Urinary bladder (tissue), 3 donors: ENCODE measurements at regions not wholly inside any gene's neighbourhood (a gene's known extent, or its start where the extent isn't known, plus 50 kb on each side); places are given as distances from the start of the nearest gene placed in this dataset.

Experiments used
- DNase-seq: peaks from one replicate; pipeline ENCODE4 v3.0.0-alpha.2; 2015; ENCODE audit errors: extremely low spot score
- H3K27ac ChIP-seq: one replicate; pipeline ENCODE4 v1.5.1; 2013; ENCODE audit warnings: low read depth, mild to moderate bottlenecking, moderate library complexity
- H3K36me3 ChIP-seq: one replicate; pipeline ENCODE4 v1.6.1; 2013; ENCODE audit warnings: mild to moderate bottlenecking, moderate library complexity; ENCODE audit not compliant: insufficient read depth
- H3K4me1 ChIP-seq: one replicate; pipeline ENCODE4 v1.6.1; 2013; ENCODE audit warnings: mild to moderate bottlenecking, moderate library complexity; ENCODE audit not compliant: insufficient read depth
- H3K4me3 ChIP-seq: one replicate; pipeline ENCODE4 v1.5.1; 2013; ENCODE audit warnings: low read depth, low read length
- WGBS: extraction: QIAGEN DNeasy Blood & Tissue Kit; methylation state at CpG from one replicate; pipeline ENCODE4 v1.1.7; 2013; 5-methylcytosine and 5-hydroxymethylcytosine counted together
- donor health status: healthy with polysubstance abuse.
- donor health status: healthy.

DNA sequence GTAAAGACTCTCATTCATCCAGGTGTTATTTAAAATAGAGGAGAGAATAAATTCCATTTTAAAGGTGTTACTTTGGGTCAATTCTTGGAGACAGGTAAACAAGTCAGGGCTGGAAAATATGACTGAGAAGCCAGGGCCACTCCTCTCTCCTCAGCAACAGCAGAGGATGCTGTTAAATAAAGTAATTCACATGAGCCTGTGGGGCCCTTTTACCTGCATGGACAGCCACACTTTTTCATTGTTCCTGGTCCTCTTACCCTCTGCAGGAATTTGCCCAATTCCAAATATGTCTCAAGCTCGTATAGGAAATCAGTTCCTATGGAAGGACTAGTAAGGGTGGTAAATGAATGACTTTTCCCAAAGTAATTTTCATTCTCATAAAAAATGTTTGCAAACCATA lies 420.1 kb upstream of the KLF6 start:
- H3K27ac ChIP-seq = no peak overlapping the region
- no peaks in the 10 kb centered on the region for H3K4me1 ChIP-seq
- WGBS = 92% methylated on average over 1 of the region's 1 CpG
- no peaks in the 10 kb centered on the region for H3K36me3 ChIP-seq
- no peak for DNase-seq
- no peak overlapping the region for H3K4me3 ChIP-seq

DNA sequence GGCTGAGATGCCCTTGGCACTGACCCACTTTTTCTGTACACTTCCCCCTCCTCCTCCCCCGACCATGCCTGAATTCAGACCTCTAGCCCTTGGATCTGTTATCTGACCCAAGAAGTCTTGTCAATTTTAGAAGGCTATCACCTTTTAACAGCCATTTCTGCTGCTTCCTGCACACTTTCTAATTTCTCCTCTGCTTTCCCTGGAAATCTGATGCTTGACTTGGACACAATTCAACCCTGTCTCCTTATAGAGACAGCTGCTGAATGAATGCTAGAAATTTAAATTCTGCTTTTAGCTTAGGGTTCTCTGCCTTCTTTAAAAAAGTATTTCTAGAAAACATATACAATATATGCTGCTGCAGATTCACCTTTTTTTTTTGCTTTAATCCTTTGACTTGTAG lies 417.9 kb upstream of the KLF6 start:
- H3K27ac ChIP-seq = no peak overlapping the region
- 79% methylated on average over 1 of the region's 1 CpG for WGBS
- H3K4me1 ChIP-seq = no peaks in the 10 kb centered on the region
- no peak for DNase-seq
- no peak overlapping the region for H3K4me3 ChIP-seq
- no peaks in the 10 kb centered on the region for H3K36me3 ChIP-seq

DNA sequence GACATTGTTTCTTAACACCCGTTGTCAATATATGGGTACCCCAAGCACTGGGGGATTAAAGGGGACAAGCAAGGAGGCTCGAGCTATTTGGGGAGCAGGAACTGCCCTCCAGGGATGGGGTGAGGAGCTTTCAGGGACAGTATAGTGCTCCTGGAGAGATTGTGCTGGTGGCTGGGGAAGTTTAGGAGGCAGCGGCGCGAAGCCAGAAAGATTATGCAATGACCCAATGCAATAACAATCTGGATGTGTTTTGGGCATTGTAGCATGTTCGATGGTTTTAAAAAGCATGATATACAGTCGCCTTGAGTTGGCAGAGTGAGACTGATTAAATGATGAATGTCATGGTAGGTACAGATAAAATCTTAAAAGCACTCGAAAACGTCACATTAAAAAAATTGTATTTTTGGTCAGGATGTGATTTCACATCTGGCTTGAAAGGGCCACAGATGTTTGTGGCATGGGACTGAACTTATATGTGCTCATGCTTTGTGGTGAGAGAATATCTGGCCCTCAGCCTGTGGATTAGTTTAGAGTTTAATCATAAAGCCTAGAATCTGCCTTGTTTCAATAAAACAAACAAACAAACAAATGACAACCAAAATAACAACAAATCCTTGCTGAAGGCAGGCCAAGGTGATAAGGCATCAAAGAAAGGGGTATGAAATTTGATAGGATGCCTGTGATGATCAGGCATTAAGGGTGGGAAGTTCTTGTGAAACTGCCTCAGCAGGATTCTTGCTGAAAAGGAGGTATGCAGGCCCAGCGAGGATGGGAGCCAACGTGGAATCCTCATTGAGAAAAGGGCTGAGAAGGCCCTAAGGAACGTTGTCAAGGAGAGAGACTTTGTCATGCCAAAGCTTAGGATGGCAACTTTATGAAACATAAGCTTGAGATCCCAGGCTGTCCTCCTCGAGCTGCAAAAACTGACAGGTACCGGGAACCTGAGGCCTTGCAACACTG lies 417.1 kb upstream of the KLF6 start:
- DNase-seq = no peak
- no peaks in the 10 kb centered on the region for H3K36me3 ChIP-seq
- H3K4me3 ChIP-seq = no peak overlapping the region

DNA sequence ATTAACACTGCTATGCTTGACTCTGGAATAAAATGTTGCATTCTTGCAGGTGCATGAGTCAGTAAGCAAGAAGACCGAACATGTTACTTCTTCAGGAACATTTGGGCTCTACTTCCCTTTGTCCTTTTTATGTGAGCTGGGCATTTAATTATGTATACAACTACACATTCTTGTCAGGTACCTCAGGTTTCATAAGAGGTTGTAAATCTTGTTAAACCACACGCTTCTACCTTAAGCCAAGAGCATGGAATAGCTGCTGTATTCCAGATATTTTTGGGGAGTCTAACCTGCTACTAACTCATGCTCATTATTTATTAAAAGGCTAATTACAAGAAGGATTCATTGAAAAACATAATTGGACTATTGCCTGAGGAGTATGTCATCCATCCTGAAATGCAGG lies 414.2 kb upstream of the KLF6 start:
- Histone ChIP-seq H3K4me1 (no peaks in the 10 kb centered on the region), H3K36me3 (no peaks in the 10 kb centered on the region), H3K27ac (no peak overlapping the region), H3K4me3 (no peak overlapping the region)
- no peak for DNase-seq
- 72% methylated on average over 2 of the region's 2 CpGs for WGBS

More for the DNA sequence above, 417.1 kb upstream of the KLF6 start:
- 71% methylated on average over 14 of the region's 14 CpGs for whole genome bisulfite sequencing
- no peaks in the 10 kb centered on the region for H3K4me1 ChIP-seq
- no peak overlapping the region for H3K27ac ChIP-seq

DNA sequence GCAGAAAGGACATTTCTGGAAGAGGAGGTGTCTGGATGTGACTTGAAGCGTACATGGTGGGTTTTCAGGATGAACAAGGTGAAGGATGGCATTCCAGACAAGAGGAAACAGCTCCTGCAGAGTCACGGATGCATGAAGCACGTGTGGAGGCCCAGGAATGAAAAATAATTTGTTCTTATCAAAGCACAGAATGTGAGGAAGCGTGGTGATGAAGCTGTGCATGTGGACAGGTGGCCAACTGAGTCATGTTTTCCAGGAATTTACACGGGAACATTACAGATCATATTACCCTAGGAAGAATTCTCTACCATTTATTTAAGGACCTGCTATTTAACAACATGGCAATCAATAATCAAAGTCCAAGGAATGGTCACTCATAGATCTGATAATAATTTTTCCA lies 413.2 kb upstream of the KLF6 start:
- Histone ChIP-seq H3K27ac (no peak overlapping the region), H3K4me1 (no peaks in the 10 kb centered on the region), H3K36me3 (no peaks in the 10 kb centered on the region), H3K4me3 (no peak overlapping the region)
- WGBS = 84% methylated on average over 5 of the region's 5 CpGs
- no peak for DNase-seq

DNA sequence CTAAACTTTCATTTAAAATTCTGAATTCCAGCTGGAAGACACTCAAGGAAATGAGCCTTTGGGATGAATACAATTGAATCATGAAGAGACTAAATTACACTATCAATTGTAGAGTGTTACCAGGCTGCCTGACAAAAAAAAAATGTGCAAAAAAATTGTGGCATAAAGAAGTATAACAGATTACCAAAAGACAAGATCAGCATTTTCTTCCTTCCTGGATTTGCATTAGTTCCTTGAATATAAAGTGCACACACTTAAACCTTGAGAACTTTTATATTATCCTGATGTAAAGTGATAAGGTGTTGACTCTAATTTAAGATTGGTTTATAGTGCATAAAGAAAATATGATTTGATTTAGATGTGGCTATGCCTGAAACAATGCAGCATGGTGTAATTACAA lies 412.7 kb upstream of the KLF6 start:
- H3K36me3 ChIP-seq = no peaks in the 10 kb centered on the region
- no peak for DNase-seq
- no peaks in the 10 kb centered on the region for H3K4me1 ChIP-seq
- H3K27ac ChIP-seq = no peak overlapping the region
- H3K4me3 ChIP-seq = no peak overlapping the region

DNA sequence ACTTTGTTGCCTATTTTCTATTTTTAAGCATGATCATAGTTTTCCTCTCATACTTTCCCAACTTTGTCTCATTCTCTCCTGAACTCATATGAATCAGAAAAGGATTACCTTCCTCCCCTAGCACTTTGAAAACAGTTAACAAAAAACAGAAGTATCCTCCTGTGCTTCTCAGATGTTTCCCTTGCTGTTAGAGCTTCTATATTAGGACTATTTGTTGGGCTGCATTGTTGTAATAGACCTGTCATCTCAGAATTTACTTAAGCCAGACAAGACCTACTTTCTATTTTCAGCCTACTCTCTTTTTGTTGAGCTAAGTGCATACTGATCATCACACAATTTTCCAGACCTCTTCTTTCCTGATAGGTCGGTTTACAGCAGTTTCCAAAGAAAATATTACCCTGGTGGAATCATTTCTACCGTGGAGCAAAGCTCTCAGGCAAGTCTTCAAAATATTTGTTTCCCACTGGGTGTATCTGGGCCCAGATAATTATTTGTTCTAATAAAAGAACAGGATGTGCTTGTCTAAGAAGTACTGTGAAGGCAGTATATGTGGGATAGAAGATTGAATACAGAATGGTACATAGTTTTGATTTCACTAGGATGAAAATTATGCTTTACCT lies 411.9 kb upstream of the KLF6 start:
- 16% methylated on average over 2 of the region's 2 CpGs for WGBS

DNA sequence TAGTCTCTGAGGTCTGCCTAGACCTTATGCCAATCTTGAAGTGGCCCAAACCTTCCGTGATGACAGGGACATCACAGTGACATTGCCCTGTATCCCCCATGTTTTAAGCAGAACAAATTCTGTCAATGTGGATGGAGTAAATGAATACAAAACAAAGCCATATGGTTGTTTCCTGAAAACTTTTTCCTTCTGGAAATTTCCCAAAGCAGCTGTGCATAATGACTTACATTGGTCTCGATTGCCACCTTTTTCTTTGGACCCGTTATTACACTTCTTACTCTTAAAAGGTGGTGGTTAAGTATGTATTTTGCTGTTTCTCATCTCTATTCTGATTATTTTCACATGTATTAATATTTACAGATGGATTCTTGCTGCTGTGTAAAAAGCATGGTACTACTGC lies 411.2 kb upstream of the KLF6 start:
- Histone ChIP-seq H3K27ac (no peak overlapping the region), H3K4me3 (no peak overlapping the region), H3K4me1 (no peaks in the 10 kb centered on the region), H3K36me3 (no peaks in the 10 kb centered on the region)
- WGBS = 87% methylated on average over 3 of the region's 3 CpGs
- DNase-seq = no peak

More for the DNA sequence above, 411.9 kb upstream of the KLF6 start:
- no peaks in the 10 kb centered on the region for H3K4me1 ChIP-seq
- no peak for DNase-seq
- H3K27ac ChIP-seq = no peak overlapping the region
- H3K36me3 ChIP-seq = no peaks in the 10 kb centered on the region
- H3K4me3 ChIP-seq = no peak overlapping the region

DNA sequence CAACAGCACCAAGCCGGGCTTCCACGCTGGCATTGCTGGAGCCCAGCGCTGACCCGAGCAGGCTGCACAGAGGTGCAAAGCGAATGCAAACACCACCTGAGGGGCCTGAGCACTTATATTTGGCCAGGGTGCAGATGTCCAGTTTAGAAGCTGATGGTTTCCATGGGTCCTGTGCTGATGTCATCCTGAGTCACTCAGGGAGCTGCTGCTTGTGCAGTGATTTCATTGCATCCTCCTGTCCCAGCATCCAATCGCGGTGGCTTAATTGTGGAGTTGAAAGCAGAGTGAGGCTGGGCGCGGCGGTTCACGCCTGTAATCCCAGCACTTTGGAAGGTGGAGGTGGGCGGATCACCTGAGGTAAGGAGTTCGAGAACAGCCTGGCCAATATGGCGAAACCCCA lies 410.2 kb upstream of the KLF6 start:
- Histone ChIP-seq H3K4me3 (no peak overlapping the region), H3K27ac (no peak overlapping the region)
- 98% methylated on average over 14 of the region's 14 CpGs for WGBS

DNA sequence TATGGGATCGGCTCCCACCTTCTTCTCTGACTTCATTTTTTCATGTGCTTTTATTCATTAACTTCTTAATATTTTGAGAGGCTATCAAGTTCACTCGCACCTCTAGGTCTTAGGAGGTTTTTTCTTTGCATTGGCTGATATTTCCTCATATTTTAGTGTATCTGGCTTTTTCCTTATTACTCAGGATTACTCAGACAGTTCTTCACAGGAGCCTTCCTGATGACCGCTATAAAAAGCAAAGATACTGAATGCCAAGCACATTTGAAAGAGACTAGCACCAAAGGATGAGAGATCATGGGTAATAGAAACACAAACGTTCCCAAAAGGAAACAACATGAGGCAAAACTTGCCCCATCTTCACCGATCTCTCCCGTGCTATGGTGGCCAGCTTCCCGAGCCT lies 409.2 kb upstream of the KLF6 start:
- 96% methylated on average over 7 of the region's 7 CpGs for WGBS
- H3K36me3 ChIP-seq = no peaks in the 10 kb centered on the region

More for the DNA sequence above, 410.2 kb upstream of the KLF6 start:
- DNase-seq = no peak
- no peaks in the 10 kb centered on the region for H3K4me1 ChIP-seq
- no peaks in the 10 kb centered on the region for H3K36me3 ChIP-seq

DNA sequence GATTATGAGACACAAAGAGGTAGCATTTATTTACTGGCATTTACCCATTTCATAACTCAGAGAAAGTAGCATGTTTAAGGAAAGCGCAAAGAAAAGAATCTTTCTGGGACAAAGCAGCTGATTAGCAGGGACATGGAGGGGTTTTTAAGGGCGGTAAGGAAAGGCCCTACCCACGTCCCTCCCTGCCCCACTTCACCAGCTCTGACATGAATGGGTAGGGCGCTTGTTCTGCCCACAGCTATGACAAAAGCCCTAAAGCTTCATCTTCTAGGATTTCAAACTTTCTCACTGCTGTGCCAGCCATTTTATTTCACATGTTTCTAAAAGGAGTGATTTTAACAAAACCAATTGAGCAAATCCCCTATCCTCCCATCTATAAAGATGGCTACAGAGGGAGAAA lies 406.9 kb upstream of the KLF6 start:
- H3K4me1 ChIP-seq = no peaks in the 10 kb centered on the region
- 95% methylated on average over 4 of the region's 4 CpGs for WGBS
- DNase-seq = no peak
- H3K27ac ChIP-seq = no peak overlapping the region
- H3K4me3 ChIP-seq = no peak overlapping the region
- no peaks in the 10 kb centered on the region for H3K36me3 ChIP-seq

More for the DNA sequence above, 409.2 kb upstream of the KLF6 start:
- Histone ChIP-seq H3K4me1 (no peaks in the 10 kb centered on the region), H3K4me3 (no peak overlapping the region), H3K27ac (no peak overlapping the region)
- DNase-seq = no peak

DNA sequence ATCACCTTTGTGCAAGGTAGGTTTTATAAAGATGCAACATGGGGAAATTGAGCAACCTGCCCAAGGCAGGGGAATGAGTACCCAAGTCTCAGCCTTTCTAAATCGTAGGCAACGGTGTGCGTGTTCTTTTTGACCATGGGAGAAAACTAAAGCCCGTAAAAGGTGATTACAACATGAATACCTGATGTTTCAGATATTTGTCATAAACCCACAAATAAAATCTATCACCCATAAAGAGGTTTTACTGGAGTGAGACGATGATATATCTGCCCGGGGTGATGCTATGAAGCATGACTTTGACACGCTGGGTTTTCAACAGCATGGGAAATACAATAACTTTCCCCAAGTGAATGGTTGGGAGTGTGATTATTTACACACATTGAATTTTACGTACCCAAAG lies 406.3 kb upstream of the KLF6 start:
- WGBS = 91% methylated on average over 8 of the region's 8 CpGs
- no peaks in the 10 kb centered on the region for H3K4me1 ChIP-seq
- H3K4me3 ChIP-seq = no peak overlapping the region
- DNase-seq = no peak
- no peak overlapping the region for H3K27ac ChIP-seq
- no peaks in the 10 kb centered on the region for H3K36me3 ChIP-seq

DNA sequence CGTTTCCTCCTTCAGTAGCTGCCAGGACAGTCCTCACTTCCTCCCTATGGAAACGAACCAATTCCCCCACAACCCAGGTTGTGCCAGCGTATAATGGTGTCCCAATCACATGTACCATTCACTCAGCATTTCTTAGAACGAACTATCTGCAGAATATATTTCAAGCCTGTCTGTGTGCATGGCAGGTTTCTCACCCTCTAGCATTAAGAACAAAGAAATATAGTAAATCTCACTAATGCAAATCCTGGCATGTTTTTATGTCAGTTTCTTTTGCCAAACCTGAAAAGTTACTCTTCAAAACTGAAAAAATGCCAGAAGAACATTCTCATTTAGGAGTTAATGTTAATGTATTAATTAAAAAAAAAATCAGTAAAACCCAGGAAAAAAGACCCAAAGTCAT lies 405.9 kb upstream of the KLF6 start:
- WGBS = 81% methylated on average over 4 of the region's 4 CpGs

DNA sequence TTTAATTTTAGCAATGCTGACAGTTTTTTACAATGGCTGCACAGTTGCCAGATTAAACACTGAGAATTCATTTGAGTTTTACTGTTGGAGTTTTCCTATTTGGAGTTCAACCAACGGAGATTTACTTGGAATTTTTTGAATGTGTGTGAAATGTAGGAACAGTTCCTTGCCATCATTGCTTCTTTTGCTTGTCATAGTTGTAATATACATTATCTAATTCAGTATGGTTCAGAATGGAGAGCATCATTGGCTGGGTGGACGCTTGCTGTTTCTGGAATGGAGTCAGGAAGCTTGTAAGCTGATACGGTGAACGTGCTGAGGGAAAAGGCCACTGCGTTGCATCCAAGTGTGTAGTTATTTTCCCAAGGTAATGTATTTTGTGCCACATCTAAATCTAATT lies 404.3 kb upstream of the KLF6 start:
- no peak overlapping the region for H3K27ac ChIP-seq
- no peak overlapping the region for H3K4me3 ChIP-seq
- DNase-seq = no peak
- no peaks in the 10 kb centered on the region for H3K36me3 ChIP-seq
- 43% methylated on average over 5 of the region's 5 CpGs for WGBS
- no peaks in the 10 kb centered on the region for H3K4me1 ChIP-seq

More for the DNA sequence above, 405.9 kb upstream of the KLF6 start:
- H3K36me3 ChIP-seq = no peaks in the 10 kb centered on the region
- H3K27ac ChIP-seq = no peak overlapping the region
- no peak for DNase-seq
- no peak overlapping the region for H3K4me3 ChIP-seq
- no peaks in the 10 kb centered on the region for H3K4me1 ChIP-seq
